BE2C (cell line): ENCODE measurements at regions not wholly inside any gene's neighbourhood (a gene's known extent, or its start where the extent isn't known, plus 50 kb on each side); places are given as distances from the start of the nearest gene placed in this dataset.

Experiments
- DNase-seq: peaks from one replicate; pipeline ENCODE4 v3.0.0-alpha.2; 2020
- H3K27me3 ChIP-seq: fragments of 250-450 bp; sonication (Bioruptor Pico); 2 replicates; pipeline ENCODE4 v1.5.1; 2020; ENCODE audit warnings: mild to moderate bottlenecking
- H3K36me3 ChIP-seq: fragments of 250-450 bp; sonication (Bioruptor Pico); 2 replicates; pipeline ENCODE4 v1.5.1; 2020; ENCODE audit warnings: mild to moderate bottlenecking
- H3K4me1 ChIP-seq: fragments of 250-450 bp; sonication (Bioruptor Pico); 2 replicates; pipeline ENCODE4 v1.5.1; 2020
- H3K4me3 ChIP-seq: 2 replicates; pipeline ENCODE4 v1.5.1; 2011; ENCODE audit warnings: low read depth, low read length
- H3K9me3 ChIP-seq: fragments of 250-450 bp; sonication (Bioruptor Pico); 2 replicates; pipeline ENCODE4 v1.5.1; 2020
- CTCF ChIP-seq: IDR thresholded peaks from 2 replicates; pipeline ENCODE4 v1.5.1; 2012; ENCODE audit warnings: mild to moderate bottlenecking, low read depth, low read length

DNA sequence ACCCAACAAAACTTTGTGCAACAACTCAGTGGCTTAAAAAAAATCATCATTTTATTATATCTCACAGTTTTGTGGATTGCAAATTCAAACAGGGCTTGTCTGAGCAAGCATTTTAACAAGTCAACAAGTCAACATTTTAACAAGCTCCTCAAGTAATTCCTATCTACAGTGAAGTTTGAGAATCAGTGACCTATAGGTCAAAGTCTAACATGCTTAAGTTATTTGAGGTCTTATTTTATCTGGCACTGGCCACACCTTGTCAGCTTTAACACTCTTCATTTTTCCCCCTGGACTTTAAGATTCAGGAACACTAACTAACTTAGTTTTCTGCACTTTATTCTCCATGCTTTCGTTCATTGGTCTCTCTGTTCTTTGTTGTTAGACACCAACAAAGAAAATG is 71.2 kb upstream of the PELI2 start:
- DNase-seq = no peak
- no peak for TF ChIP-seq CTCF
- Histone ChIP-seq H3K4me3 (no peak overlapping the region), H3K9me3 (no peaks in the 10 kb centered on the region), H3K36me3 (no peaks in the 10 kb centered on the region), H3K4me1 (no peaks in the 10 kb centered on the region), H3K27me3 (no peaks in the 10 kb centered on the region)

DNA sequence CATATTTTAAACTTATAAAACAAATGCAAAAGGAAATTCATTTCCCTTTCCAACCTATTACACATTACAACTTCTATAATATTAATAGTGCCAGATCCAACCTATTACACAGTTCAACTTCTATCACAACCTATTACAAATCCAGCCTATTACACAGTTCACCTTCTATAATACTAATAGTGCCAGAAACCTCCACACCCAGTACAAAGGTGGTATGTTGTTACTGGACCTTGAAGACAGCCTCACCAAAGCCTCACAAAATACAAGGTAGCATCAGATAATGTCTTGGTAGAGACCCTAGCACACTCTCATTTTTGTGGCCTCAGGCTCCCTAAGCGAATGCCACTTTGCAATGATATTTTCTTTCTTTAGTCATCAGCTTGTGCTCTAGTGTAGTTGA is 68.7 kb upstream of the PELI2 start:
- no peaks in the 10 kb centered on the region for H3K4me1 ChIP-seq
- no peak for DNase-seq
- H3K4me3 ChIP-seq = no peak overlapping the region
- H3K27me3 ChIP-seq = no peaks in the 10 kb centered on the region
- H3K36me3 ChIP-seq = no peaks in the 10 kb centered on the region
- no peaks in the 10 kb centered on the region for H3K9me3 ChIP-seq
- TF ChIP-seq CTCF = no peak

GRCh38 chr14:56055511-56055910 is 62.7 kb upstream of the PELI2 start:
- H3K4me3 ChIP-seq = no peak overlapping the region
- H3K9me3 ChIP-seq = no peaks in the 10 kb centered on the region
- peaks cover 7% of the 10 kb centered on the region for H3K4me1 ChIP-seq
- DNase-seq = no peak
- H3K27me3 ChIP-seq = no peaks in the 10 kb centered on the region
- TF ChIP-seq CTCF = no peak
- H3K36me3 ChIP-seq = no peaks in the 10 kb centered on the region

DNA sequence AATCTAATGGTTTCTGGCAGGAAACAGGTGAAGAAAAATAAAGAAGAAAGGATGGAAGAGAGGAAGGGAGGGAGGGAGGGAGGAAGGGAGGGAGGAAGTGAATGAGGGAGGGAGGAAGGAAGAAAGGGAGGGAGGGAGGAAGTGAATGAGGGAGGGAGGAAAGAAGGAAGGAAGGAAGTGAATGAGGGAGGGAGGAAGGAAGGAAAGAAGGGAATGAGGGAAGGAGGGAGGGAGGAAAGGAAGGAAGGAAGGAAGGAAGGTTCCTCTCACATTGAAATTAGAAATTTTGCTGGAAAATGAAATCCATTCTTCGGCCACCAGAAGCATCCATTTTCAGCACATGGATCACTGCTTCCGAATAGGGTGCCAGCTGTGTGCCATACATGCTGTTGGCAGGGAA is 62.2 kb upstream of the PELI2 start:
- Histone ChIP-seq H3K27me3 (no peaks in the 10 kb centered on the region), H3K9me3 (no peaks in the 10 kb centered on the region), H3K4me1 (peaks cover 7% of the 10 kb centered on the region), H3K36me3 (no peaks in the 10 kb centered on the region), H3K4me3 (no peak overlapping the region)
- no peak for DNase-seq
- TF ChIP-seq CTCF = no peak

DNA sequence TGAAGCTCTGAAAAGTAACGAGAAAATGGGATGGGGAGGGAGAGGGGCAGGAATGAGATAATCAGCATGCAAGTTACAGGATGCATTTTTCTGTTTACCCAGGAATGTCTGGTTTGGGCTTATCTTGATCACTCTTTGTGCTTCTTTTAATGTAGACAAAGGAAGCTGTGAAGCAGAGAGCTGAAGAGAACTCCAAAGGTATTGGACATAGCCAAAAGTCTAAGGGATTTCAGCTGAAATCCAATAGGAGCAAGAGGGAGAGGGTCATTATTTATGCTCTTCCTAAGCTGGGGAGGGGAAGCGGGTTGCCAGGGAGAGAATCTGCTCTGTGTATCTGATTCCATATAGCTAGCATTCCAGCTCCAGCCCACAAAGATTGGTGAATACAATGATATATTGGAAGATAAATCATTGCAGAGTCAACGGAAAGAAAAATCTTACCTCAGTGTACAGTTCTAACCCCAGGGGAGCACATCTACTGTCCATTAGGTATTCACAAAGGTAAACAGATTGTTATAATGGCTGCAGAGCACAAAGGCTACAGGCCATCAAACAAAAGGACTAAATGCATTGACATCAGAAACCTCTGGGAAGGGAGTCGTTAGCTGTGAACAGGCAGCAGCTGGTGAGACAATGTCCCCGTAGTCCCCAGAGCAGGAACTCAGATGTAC is 61.0 kb upstream of the PELI2 start:
- no peak for TF ChIP-seq CTCF
- Histone ChIP-seq H3K4me1 (peaks cover 7% of the 10 kb centered on the region), H3K36me3 (no peaks in the 10 kb centered on the region), H3K9me3 (no peaks in the 10 kb centered on the region), H3K4me3 (no peak overlapping the region), H3K27me3 (no peaks in the 10 kb centered on the region)
- DNase-seq = no peak

- Histone ChIP-seq H3K4me3 (no peak overlapping the region), H3K9me3 (no peaks in the 10 kb centered on the region), H3K27me3 (no peaks in the 10 kb centered on the region), H3K36me3 (no peaks in the 10 kb centered on the region), H3K4me1 (peaks cover 8% of the 10 kb centered on the region)
- no peak for TF ChIP-seq CTCF
- no peak for DNase-seq
Observed at GRCh38 chr14:56057767-56058166, 60.4 kb upstream of the PELI2 start.
